ENCODE measurements at regions not wholly inside any gene's neighbourhood (a gene's known extent, or its start where the extent isn't known, plus 50 kb on each side); places are given as distances from the start of the nearest gene placed in this dataset.

- Histone ChIP-seq H3K27ac (ENCODE audit: low read depth, low read length) (no peak overlapping the region), H3K4me1 (ENCODE audit: control insufficient read depth in 1 of 2, insufficient read depth in 2 of 2, low read length in 2 of 2) (no peaks in the 10 kb centered on the region), H3K4me3 (ENCODE audit: low read depth, low read length) (no peak overlapping the region), H3K18ac (ENCODE audit: low read length) (no peak overlapping the region), H4K12ac (ENCODE audit: low read depth, low read length) (no peak overlapping the region), H3K4me2 (ENCODE audit: low read length) (no peak overlapping the region), H3K36me3 (ENCODE audit: control insufficient read depth in 1 of 2, insufficient read depth in 2 of 2, low read length in 2 of 2) (no peaks in the 10 kb centered on the region), H2BK120ac (ENCODE audit: insufficient read depth, low read length, poor library complexity) (no peak overlapping the region), H2BK12ac (ENCODE audit: low read length) (no peak overlapping the region), H3K9ac (ENCODE audit: low read length) (no peak overlapping the region), H2AFZ (ENCODE audit: insufficient read depth, low read length, poor library complexity) (no peak overlapping the region), H3K23ac (ENCODE audit: low read length) (no peak overlapping the region), H4K8ac (ENCODE audit: low read depth, low read length) (no peak overlapping the region), H2BK5ac (ENCODE audit: low read depth, low read length, poor library complexity) (no peak overlapping the region), H4K91ac (ENCODE audit: low read depth, low read length) (no peak overlapping the region), H3K9me3 (ENCODE audit: insufficient read depth, low read depth, low read length) (no peaks in the 10 kb centered on the region), H3K27me3 (ENCODE audit: insufficient read depth, low read length) (no peaks in the 10 kb centered on the region), H2AK5ac (ENCODE audit: low read length) (no peak overlapping the region), H3K14ac (ENCODE audit: low read length) (no peak overlapping the region), H3K79me2 (ENCODE audit: control insufficient read depth, insufficient read depth, low read length, poor library complexity) (no peaks in the 10 kb centered on the region), H3K79me1 (ENCODE audit: low read length) (no peaks in the 10 kb centered on the region), H3K4ac (ENCODE audit: low read depth, low read length) (no peak overlapping the region)
- no CpG with 5 or more reads among the region's 4 CpGs for WGBS (ENCODE audit: extremely low coverage, insufficient coverage, insufficient read length)
- peak; percentile 18 to 75 for DNase-seq
Measured at GRCh38 chrX:16320765-16321355, 153.6 kb downstream of the MAGEB17 start.

GRCh38 chrX:16333453-16333852 lies 166.2 kb downstream of the MAGEB17 start:
- H4K91ac ChIP-seq (ENCODE audit: low read depth, low read length) = no peak overlapping the region
- no CpG with 5 or more reads among the region's 7 CpGs for WGBS (ENCODE audit: extremely low coverage, insufficient coverage, insufficient read length)
- no peaks in the 10 kb centered on the region for H3K9me3 ChIP-seq (ENCODE audit: insufficient read depth, low read depth, low read length)
- no peak overlapping the region for H2AK5ac ChIP-seq (ENCODE audit: low read length)
- no peak overlapping the region for H4K8ac ChIP-seq (ENCODE audit: low read depth, low read length)
- no peak overlapping the region for H3K27ac ChIP-seq (ENCODE audit: low read depth, low read length)
- H3K18ac ChIP-seq (ENCODE audit: low read length) = no peak overlapping the region
- no peak overlapping the region for H3K9ac ChIP-seq (ENCODE audit: low read length)
- H3K79me1 ChIP-seq (ENCODE audit: low read length) = no peaks in the 10 kb centered on the region
- no peak overlapping the region for H2BK12ac ChIP-seq (ENCODE audit: low read length)
- H3K4me3 ChIP-seq (ENCODE audit: low read depth, low read length) = no peak overlapping the region
- no peaks in the 10 kb centered on the region for H3K4me1 ChIP-seq (ENCODE audit: control insufficient read depth in 1 of 2, insufficient read depth in 2 of 2, low read length in 2 of 2)
- no peak overlapping the region for H3K4ac ChIP-seq (ENCODE audit: low read depth, low read length)
- H2AFZ ChIP-seq (ENCODE audit: insufficient read depth, low read length, poor library complexity) = no peak overlapping the region
- H3K4me2 ChIP-seq (ENCODE audit: low read length) = no peak overlapping the region
- no peak overlapping the region for H3K23ac ChIP-seq (ENCODE audit: low read length)
- H2BK5ac ChIP-seq (ENCODE audit: low read depth, low read length, poor library complexity) = no peak overlapping the region
- H2BK120ac ChIP-seq (ENCODE audit: insufficient read depth, low read length, poor library complexity) = no peak overlapping the region
- peak in 1 of 2 donors; percentile 2 for DNase-seq
- no peaks in the 10 kb centered on the region for H3K36me3 ChIP-seq (ENCODE audit: control insufficient read depth in 1 of 2, insufficient read depth in 2 of 2, low read length in 2 of 2)
- H3K79me2 ChIP-seq (ENCODE audit: control insufficient read depth, insufficient read depth, low read length, poor library complexity) = no peaks in the 10 kb centered on the region
- no peak overlapping the region for H4K12ac ChIP-seq (ENCODE audit: low read depth, low read length)
- H3K27me3 ChIP-seq (ENCODE audit: insufficient read depth, low read length) = no peaks in the 10 kb centered on the region
- no peak overlapping the region for H3K14ac ChIP-seq (ENCODE audit: low read length)

- H3K23ac ChIP-seq (ENCODE audit: low read length) = no peak overlapping the region
- no peak overlapping the region for H3K14ac ChIP-seq (ENCODE audit: low read length)
- WGBS (ENCODE audit: extremely low coverage, insufficient coverage, insufficient read length) = no CpG with 5 or more reads among the region's 1 CpG
- H4K12ac ChIP-seq (ENCODE audit: low read depth, low read length) = no peak overlapping the region
- H3K4me2 ChIP-seq (ENCODE audit: low read length) = no peak overlapping the region
- no peak overlapping the region for H2BK5ac ChIP-seq (ENCODE audit: low read depth, low read length, poor library complexity)
- no peaks in the 10 kb centered on the region for H3K4me1 ChIP-seq (ENCODE audit: control insufficient read depth in 1 of 2, insufficient read depth in 2 of 2, low read length in 2 of 2)
- H2AFZ ChIP-seq (ENCODE audit: insufficient read depth, low read length, poor library complexity) = no peak overlapping the region
- no peak overlapping the region for H4K8ac ChIP-seq (ENCODE audit: low read depth, low read length)
- no peak overlapping the region for H2AK5ac ChIP-seq (ENCODE audit: low read length)
- no peaks in the 10 kb centered on the region for H3K79me2 ChIP-seq (ENCODE audit: control insufficient read depth, insufficient read depth, low read length, poor library complexity)
- no peak overlapping the region for H3K4me3 ChIP-seq (ENCODE audit: low read depth, low read length)
- H3K18ac ChIP-seq (ENCODE audit: low read length) = no peak overlapping the region
- no peaks in the 10 kb centered on the region for H3K36me3 ChIP-seq (ENCODE audit: control insufficient read depth in 1 of 2, insufficient read depth in 2 of 2, low read length in 2 of 2)
- no peaks in the 10 kb centered on the region for H3K9me3 ChIP-seq (ENCODE audit: insufficient read depth, low read depth, low read length)
- no peak overlapping the region for H2BK12ac ChIP-seq (ENCODE audit: low read length)
- no peak overlapping the region for H4K91ac ChIP-seq (ENCODE audit: low read depth, low read length)
- no peak overlapping the region for H2BK120ac ChIP-seq (ENCODE audit: insufficient read depth, low read length, poor library complexity)
- no peak overlapping the region for H3K4ac ChIP-seq (ENCODE audit: low read depth, low read length)
- no peaks in the 10 kb centered on the region for H3K79me1 ChIP-seq (ENCODE audit: low read length)
- no peak overlapping the region for H3K9ac ChIP-seq (ENCODE audit: low read length)
- H3K27ac ChIP-seq (ENCODE audit: low read depth, low read length) = no peak overlapping the region
- DNase-seq = no peak
- H3K27me3 ChIP-seq (ENCODE audit: insufficient read depth, low read length) = no peaks in the 10 kb centered on the region
Measured at GRCh38 chrX:16335181-16335580, 167.9 kb downstream of the MAGEB17 start.

GRCh38 chrX:16347968-16348670 lies 180.8 kb downstream of the MAGEB17 start:
- Histone ChIP-seq H3K14ac (ENCODE audit: low read length) (no peak overlapping the region), H3K4ac (ENCODE audit: low read depth, low read length) (no peak overlapping the region), H3K23ac (ENCODE audit: low read length) (no peak overlapping the region), H4K91ac (ENCODE audit: low read depth, low read length) (no peak overlapping the region), H2AK5ac (ENCODE audit: low read length) (no peak overlapping the region), H3K4me3 (ENCODE audit: low read depth, low read length) (no peak overlapping the region), H3K27ac (ENCODE audit: low read depth, low read length) (no peak overlapping the region), H2BK5ac (ENCODE audit: low read depth, low read length, poor library complexity) (no peak overlapping the region), H3K79me1 (ENCODE audit: low read length) (no peaks in the 10 kb centered on the region), H3K9ac (ENCODE audit: low read length) (no peak overlapping the region), H3K4me2 (ENCODE audit: low read length) (no peak overlapping the region), H3K79me2 (ENCODE audit: control insufficient read depth, insufficient read depth, low read length, poor library complexity) (no peaks in the 10 kb centered on the region), H3K36me3 (ENCODE audit: control insufficient read depth in 1 of 2, insufficient read depth in 2 of 2, low read length in 2 of 2) (no peaks in the 10 kb centered on the region), H4K8ac (ENCODE audit: low read depth, low read length) (no peak overlapping the region), H3K4me1 (ENCODE audit: control insufficient read depth in 1 of 2, insufficient read depth in 2 of 2, low read length in 2 of 2) (no peaks in the 10 kb centered on the region), H4K12ac (ENCODE audit: low read depth, low read length) (no peak overlapping the region), H2BK12ac (ENCODE audit: low read length) (no peak overlapping the region), H3K27me3 (ENCODE audit: insufficient read depth, low read length) (no peaks in the 10 kb centered on the region), H3K9me3 (ENCODE audit: insufficient read depth, low read depth, low read length) (no peaks in the 10 kb centered on the region), H3K18ac (ENCODE audit: low read length) (no peak overlapping the region), H2BK120ac (ENCODE audit: insufficient read depth, low read length, poor library complexity) (no peak overlapping the region), H2AFZ (ENCODE audit: insufficient read depth, low read length, poor library complexity) (no peak overlapping the region)
- DNase-seq = no peak
- WGBS (ENCODE audit: extremely low coverage, insufficient coverage, insufficient read length) = no CpG with 5 or more reads among the region's 4 CpGs
